ENCODE measurements at regions not wholly inside any gene's neighbourhood (a gene's known extent, or its start where the extent isn't known, plus 50 kb on each side); places are given as distances from the start of the nearest gene placed in this dataset.

DNA sequence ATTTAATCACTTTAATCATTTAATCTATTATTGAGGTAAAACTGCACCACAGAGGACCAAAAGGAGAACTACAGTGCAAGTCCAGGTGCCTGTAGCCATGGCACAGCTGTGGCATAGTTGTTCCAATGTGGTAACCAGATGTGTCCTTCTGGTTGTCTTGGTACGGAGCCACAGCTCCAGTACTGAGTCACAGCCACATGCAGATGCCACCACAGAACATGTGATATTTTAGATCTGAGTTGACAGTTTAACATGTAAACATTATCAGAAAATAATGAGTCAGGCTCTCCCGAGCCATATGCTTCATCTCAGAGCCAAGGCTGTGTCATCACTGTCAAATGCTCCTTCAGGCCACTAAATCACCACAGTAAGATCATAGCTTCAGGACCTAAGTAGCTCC lies 56.4 kb upstream of the RGS7 start:
- H3K9me3 Mint-ChIP-seq, result no peaks in the 10 kb centered on the region
- no peaks in the 10 kb centered on the region for H3K9me3 ChIP-seq (ENCODE audit: control insufficient read depth, low read length)
- no peak for DNase-seq
- WGBS, 2 experiments (ENCODE audit: insufficient coverage in 1 of 2, insufficient read length in 1 of 2), result 91% methylated on average over 2 of the region's 2 CpGs; no CpG with 5 or more reads in 1 of the 2 experiments
- no peaks in the 10 kb centered on the region for H3K27me3 ChIP-seq (ENCODE audit: control insufficient read depth, insufficient read depth, low read length, poor library complexity, severe bottlenecking)
- no peaks in the 10 kb centered on the region for H3K36me3 Mint-ChIP-seq (ENCODE audit: low read depth)
- no peaks in the 10 kb centered on the region for H3K36me3 ChIP-seq (ENCODE audit: control insufficient read depth, insufficient read depth, low read length)
- peaks cover 36% of the 10 kb centered on the region for H3K4me1 Mint-ChIP-seq
- H3K9ac ChIP-seq (ENCODE audit: extremely low read depth, low read length, poor library complexity, severe bottlenecking), result no peak overlapping the region
- peaks cover 7% of the 10 kb centered on the region for H3K27me3 Mint-ChIP-seq (ENCODE audit: insufficient read depth)
- peaks cover 8% of the 10 kb centered on the region for H3K4me1 ChIP-seq (ENCODE audit: control insufficient read depth, insufficient read depth, low read length)
- TF ChIP-seq, protein P1, sequence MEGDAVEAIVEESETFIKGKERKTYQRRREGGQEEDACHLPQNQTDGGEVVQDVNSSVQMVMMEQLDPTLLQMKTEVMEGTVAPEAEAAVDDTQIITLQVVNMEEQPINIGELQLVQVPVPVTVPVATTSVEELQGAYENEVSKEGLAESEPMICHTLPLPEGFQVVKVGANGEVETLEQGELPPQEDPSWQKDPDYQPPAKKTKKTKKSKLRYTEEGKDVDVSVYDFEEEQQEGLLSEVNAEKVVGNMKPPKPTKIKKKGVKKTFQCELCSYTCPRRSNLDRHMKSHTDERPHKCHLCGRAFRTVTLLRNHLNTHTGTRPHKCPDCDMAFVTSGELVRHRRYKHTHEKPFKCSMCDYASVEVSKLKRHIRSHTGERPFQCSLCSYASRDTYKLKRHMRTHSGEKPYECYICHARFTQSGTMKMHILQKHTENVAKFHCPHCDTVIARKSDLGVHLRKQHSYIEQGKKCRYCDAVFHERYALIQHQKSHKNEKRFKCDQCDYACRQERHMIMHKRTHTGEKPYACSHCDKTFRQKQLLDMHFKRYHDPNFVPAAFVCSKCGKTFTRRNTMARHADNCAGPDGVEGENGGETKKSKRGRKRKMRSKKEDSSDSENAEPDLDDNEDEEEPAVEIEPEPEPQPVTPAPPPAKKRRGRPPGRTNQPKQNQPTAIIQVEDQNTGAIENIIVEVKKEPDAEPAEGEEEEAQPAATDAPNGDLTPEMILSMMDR (conservative IDR thresholded peaks at IDR 0.05), result no peak
- H3K27ac Mint-ChIP-seq, result no peak overlapping the region
- no peak overlapping the region for H3K4me3 Mint-ChIP-seq
- H3K27ac ChIP-seq (ENCODE audit: low read depth, low read length), result no peak overlapping the region
- no peak overlapping the region for H3K4me3 ChIP-seq (ENCODE audit: low read length)

GRCh38 chr1:241412646-241413045 lies 55.6 kb upstream of the RGS7 start:
- no peak overlapping the region for H3K27ac ChIP-seq (ENCODE audit: low read depth, low read length)
- 91 to 95% methylated on average over 4 of the region's 4 CpGs for WGBS, 2 experiments (ENCODE audit: insufficient coverage in 1 of 2, insufficient read length in 1 of 2)
- no peaks in the 10 kb centered on the region for H3K9me3 ChIP-seq (ENCODE audit: control insufficient read depth, low read length)
- no peaks in the 10 kb centered on the region for H3K36me3 Mint-ChIP-seq (ENCODE audit: low read depth)
- H3K4me1 ChIP-seq (ENCODE audit: control insufficient read depth, insufficient read depth, low read length), result peaks cover 5% of the 10 kb centered on the region
- H3K4me3 ChIP-seq (ENCODE audit: low read length), result no peak overlapping the region
- no peaks in the 10 kb centered on the region for H3K36me3 ChIP-seq (ENCODE audit: control insufficient read depth, insufficient read depth, low read length)
- no peak overlapping the region for H3K9ac ChIP-seq (ENCODE audit: extremely low read depth, low read length, poor library complexity, severe bottlenecking)
- no peak overlapping the region for H3K4me3 Mint-ChIP-seq
- H3K4me1 Mint-ChIP-seq, result peaks cover 35% of the 10 kb centered on the region
- H3K27ac Mint-ChIP-seq, result no peak overlapping the region
- no peaks in the 10 kb centered on the region for H3K9me3 Mint-ChIP-seq
- peaks cover 7% of the 10 kb centered on the region for H3K27me3 Mint-ChIP-seq (ENCODE audit: insufficient read depth)
- TF ChIP-seq, protein P1 (conservative IDR thresholded peaks at IDR 0.05), result no peak
- H3K27me3 ChIP-seq (ENCODE audit: control insufficient read depth, insufficient read depth, low read length, poor library complexity, severe bottlenecking), result no peaks in the 10 kb centered on the region
- no peak for DNase-seq

- Histone ChIP-seq H3K27me3 (ENCODE audit: control insufficient read depth, insufficient read depth, low read length, poor library complexity, severe bottlenecking) (no peaks in the 10 kb centered on the region), H3K27ac (ENCODE audit: low read depth, low read length) (no peak overlapping the region), H3K9me3 (ENCODE audit: control insufficient read depth, low read length) (no peaks in the 10 kb centered on the region), H3K4me1 (ENCODE audit: control insufficient read depth, insufficient read depth, low read length) (peaks cover 7% of the 10 kb centered on the region), H3K9ac (ENCODE audit: extremely low read depth, low read length, poor library complexity, severe bottlenecking) (no peak overlapping the region), H3K4me3 (ENCODE audit: low read length) (no peak overlapping the region), H3K36me3 (ENCODE audit: control insufficient read depth, insufficient read depth, low read length) (no peaks in the 10 kb centered on the region)
- TF ChIP-seq, protein P1 (conservative IDR thresholded peaks at IDR 0.05), result no peak
- Mint-ChIP-seq H3K27me3 (ENCODE audit: insufficient read depth) (peaks cover 7% of the 10 kb centered on the region), H3K27ac (no peak overlapping the region), H3K9me3 (no peaks in the 10 kb centered on the region), H3K4me1 (peaks cover 35% of the 10 kb centered on the region), H3K4me3 (no peak overlapping the region), H3K36me3 (ENCODE audit: low read depth) (no peaks in the 10 kb centered on the region)
- no peak for DNase-seq
- WGBS, 2 experiments (ENCODE audit: insufficient coverage in 1 of 2, insufficient read length in 1 of 2), result 95 to 97% methylated on average over 4 to 6 of the region's 6 CpGs
Observed at GRCh38 chr1:241411776-241412338, 54.9 kb upstream of the RGS7 start.
